ENCODE measurements at regions not wholly inside any gene's neighbourhood (a gene's known extent, or its start where the extent isn't known, plus 50 kb on each side); places are given as distances from the start of the nearest gene placed in this dataset.
"Not testable (repeated sequence)": the region's sequence is repeated elsewhere in the genome, so short reads cannot be mapped to it uniquely, and the experiment has no call there.

DNA sequence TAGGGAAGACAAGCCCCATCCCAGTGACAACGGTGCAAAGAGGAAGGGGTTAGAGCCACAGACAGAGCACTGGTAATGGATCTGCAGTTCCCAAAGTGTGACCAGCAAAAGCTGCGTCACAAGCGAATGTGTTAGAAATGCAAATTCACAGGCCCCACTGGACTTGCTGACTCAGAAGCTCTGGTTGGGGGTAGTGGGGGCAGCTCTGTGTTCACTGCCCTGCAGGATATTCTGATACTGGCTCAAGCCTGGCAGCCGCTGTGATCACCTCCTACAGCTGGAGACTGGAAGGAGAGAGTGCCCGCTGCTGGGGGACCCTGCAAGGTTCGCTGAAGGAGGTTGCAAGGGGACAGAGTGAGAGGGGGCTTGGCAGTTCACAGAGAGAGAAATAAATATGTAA lies 179.7 kb upstream of the CDH4 start:
- DNase-seq = no peak

DNA sequence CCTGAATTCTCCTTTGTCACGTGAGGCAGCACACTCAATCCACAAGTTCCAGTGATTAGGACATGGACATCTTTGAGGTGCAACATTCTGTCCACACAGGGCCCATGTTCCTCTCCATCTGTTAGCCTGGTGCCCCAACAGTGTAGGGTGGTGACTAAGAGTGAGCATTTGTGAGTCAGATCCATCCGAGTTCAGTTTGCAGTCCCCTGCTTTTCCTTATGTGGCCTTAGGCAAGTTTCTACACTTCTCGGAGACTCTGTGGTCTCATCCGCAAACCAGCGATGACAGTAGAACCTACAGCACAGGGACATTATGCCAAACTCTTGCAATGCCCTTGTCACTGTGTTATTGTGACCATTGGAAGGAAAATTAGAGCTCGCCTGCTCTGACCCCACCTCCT lies 178.7 kb upstream of the CDH4 start:
- no peak for DNase-seq

DNA sequence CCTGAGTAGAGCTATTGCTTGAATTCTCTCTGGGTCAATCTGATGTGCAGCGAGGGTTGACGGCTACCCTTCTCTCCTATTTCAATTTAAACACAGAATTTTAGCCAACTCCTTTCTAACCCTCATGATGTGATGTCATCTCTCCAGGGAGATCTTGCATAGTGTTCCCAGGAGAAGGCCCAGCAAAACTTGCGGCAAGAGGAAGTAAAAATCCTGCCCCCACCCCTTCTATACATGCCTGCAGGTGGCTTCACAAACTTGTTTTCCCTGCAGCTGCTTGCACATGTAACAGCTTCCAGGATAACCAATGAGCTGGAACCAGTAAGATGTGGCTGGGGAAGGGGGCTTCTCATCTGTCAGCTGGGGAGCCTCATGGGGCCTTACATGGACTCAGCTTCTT lies 169.3 kb upstream of the CDH4 start:
- DNase-seq = no peak

DNA sequence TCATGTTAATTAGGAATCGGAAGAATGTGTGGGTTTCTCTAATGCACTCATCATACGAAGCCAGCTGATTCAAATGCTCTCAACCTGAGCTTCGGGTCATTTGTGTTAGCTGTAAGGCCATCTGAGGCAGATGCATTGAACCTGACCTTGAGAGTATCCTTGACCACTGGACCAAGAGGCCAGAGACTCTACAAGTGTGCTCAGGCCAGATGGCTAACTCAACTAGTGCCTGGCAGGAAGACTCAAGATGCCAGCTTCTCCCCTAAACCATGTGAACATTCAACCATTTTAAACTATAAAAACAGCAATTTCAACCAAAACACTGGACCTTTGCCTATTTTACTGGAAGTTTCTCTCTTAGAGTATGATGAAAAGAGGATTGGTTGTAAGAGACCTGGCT lies 168.6 kb upstream of the CDH4 start:
- DNase-seq = no peak

DNA sequence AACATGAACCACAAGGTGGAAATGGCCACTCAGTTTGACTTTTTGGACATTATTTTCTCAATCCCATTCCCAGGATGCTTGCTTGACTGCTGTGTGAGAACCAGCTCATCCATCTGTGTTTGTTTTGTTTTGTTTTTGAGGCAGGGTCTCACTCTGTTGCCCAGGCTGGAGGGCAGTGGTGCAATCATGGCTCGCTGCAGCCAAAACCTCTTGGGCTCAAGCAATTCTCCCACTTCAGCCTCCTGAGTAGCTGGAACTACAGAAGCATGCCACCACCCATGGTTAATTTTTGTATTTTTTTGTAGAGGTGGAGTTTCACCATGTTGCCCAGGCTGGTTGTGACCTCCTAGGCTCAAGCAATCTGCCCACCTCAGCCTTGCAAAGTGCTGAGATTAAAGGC lies 166.0 kb upstream of the CDH4 start:
- DNase-seq = no peak

DNA sequence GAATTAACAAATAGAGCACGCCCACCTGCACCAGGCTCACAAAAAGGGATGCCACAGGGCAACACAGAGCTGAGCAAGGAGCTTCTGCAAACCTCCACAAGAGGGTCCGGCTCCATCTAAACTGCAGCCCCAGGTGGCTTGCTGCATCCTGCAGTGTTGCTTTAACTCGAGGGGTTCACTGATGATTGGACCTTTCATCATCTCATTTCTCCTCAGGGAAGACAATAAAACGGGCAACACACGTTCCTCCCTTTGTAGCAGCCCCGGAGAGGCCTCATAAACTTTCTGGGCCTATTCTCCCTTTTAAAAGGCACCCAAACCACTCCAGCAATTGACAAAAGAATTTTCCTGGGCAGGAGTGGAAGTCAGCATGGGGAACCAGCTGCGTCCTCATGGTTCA lies 161.5 kb upstream of the CDH4 start:
- DNase-seq = no peak

DNA sequence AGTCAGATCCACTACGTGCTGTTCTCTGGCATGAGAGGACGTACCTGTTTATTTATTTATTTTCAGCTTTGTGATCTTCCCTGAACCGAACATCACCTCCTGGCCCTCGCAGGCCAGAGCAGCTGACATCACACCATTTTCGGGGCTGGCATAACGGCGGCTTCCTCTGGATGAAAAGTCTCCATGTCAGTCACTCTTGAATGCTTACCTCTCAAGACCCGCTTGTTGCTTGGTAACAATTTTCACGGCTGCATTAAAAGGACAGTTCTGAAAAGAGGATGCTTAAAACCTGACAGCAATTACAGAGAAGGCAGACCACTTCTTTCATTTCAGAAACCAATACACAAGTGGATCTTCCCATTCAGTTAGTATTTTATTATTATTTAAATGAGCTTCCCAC lies 159.8 kb upstream of the CDH4 start:
- no peak for DNase-seq

GRCh38 chr20:61094581-61094980 lies 157.5 kb upstream of the CDH4 start:
- DNase-seq = no peak

GRCh38 chr20:61096463-61096862 lies 155.6 kb upstream of the CDH4 start:
- no peak for DNase-seq

- DNase-seq = no peak
Measured at GRCh38 chr20:61099806-61100205, 152.3 kb upstream of the CDH4 start.

GRCh38 chr20:61100489-61100888 lies 151.6 kb upstream of the CDH4 start:
- no peak for DNase-seq

DNA sequence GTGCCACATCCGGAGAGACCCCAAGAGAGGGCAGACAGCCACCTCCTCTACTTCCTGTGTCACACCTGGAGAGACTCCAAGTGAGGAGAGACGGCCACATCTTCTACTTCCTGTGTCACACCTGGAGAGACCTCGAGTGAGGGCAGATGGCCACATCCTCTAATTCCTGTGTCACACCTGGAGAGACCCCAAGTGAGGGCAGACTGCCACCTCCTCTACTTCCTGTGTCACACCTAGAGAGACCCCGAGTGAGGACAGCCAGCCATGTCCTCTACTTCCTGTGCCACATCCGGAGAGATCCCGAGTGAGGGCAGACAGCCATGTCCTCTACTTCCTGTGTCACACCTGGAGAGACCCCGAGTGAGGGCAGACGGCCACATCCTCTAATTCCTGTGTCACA lies 150.7 kb upstream of the CDH4 start:
- DNase-seq = not testable (repeated sequence)

DNA sequence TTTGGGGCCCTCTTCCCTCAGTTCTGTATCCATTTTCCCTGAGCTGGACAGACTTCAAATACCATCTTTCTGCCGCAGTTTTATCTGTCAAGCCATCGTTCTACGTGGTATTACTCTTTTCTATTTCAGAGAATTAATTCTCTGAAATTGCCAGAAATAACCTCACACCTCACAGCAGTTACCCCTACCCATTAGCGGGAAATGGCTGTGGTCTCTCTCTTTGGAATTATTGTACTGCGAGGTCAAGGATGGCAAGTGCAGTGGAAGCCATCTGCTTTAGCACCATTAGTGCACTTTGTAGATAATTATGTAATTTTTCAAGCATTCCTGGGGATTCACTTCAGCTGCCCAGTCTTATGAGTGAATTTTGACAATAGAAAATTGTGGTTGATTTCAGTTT lies 147.8 kb upstream of the CDH4 start:
- no peak for DNase-seq

DNA sequence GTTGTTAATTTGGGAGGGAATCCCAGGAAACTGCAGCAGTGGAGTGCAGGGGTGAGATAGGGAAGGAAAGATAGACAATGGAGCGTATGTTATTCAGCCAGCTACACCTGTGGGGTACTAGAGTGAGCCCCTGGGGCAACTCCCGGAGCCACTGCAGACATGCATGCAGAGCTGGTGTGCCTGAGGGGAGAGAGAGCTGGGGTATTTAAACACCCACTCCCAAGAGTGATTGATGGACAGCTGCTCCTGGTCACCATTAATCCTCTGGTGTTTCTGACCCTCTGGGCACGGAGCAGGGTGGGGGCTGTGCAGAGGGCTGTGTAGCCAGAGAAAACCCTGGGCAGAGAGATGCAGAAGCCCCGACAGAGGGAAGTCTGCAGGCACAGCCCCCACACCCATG lies 146.7 kb upstream of the CDH4 start:
- DNase-seq = no peak

DNA sequence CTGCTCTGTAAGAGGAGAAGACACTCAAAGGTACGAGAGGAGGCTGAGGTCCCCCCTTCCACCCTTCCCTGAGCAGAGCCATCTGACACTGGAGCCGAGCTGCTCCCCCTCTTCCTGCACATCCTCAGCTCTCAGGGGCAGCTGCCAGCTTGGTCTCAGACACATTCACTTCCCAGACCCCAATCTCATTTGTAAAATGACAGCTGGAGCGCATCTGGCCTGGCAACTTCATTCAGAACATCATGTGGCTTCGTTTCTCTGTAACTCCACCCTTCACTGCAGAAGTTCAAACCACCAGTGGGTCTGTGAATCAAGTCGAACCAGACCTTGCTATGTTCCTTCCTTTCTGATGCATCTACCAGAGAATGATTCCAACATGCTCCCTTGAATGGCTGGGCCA lies 145.6 kb upstream of the CDH4 start:
- DNase-seq = no peak

DNA sequence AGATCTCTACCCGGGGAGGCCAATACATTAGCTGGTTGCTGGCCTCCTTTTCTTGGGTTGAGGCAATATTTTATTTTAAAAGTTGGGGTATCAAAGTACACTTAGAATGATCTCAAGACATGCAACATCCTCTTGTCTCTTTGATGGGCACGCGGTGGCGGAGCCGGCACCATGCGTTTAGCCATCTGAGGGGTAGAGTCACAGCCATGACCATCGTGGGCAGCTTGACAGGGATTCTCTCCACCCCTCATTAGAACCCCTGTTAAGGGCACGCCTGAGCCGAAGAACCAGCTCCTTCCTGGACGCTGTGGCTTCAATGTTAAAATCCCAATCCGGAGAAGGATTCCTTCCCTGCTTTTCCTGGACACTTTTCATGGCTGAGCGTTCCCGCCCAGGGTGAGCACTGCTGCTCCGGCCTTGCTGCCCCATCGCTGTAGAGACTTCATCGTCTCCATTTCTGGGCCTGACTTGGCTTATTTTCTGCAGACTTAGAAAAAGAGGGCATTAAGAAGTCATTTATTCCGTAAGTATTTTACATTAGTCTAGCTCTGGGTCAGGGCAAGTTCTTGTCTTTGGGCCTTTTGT lies 142.7 kb upstream of the CDH4 start:
- no peak for DNase-seq

- no peak for DNase-seq
Measured at GRCh38 chr20:61112515-61112914, 139.5 kb upstream of the CDH4 start.

DNA sequence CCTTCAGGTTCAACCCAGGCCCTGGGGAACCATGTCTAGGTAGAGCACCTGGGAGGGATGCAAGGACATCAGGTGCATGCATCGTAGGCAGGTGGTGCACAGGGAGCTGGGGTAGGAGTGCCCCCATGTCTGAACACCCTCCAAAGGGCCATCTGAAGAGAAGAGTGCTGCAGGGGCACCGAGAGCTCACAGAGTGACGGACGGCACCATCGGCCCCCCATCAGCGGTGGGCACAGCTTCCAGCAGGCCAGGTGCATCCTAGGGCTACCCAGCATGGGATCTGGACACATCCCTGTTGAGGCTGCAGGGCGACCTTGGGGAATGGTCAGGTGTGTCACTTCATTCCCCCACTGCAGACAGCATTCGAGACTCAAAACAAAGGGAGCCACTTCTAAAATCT lies 138.3 kb upstream of the CDH4 start:
- DNase-seq = no peak

GRCh38 chr20:61114493-61115175 lies 137.4 kb upstream of the CDH4 start:
- no peak for DNase-seq

GRCh38 chr20:61115364-61116065 lies 136.5 kb upstream of the CDH4 start:
- no peak for DNase-seq

GRCh38 chr20:61117725-61118124 lies 134.3 kb upstream of the CDH4 start:
- DNase-seq = no peak

GRCh38 chr20:61118429-61119224 lies 133.4 kb upstream of the CDH4 start:
- no peak for DNase-seq

DNA sequence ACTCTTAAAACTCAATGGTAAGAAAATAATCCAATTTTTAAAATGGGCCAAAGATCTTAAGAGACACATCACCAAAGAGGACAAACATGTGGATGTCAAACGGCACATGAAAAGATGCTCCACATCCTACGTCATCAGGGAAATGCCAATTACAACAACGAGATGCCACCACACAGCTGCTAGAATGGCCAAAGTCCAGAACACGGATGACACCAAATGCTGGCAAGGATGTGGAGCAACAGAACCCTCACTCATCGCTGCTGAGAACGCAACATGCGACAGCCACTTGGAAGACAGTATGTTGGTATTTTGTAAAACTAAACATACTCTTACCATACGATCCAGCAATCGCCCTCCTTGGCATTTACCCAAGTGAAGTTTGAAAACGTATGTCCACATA lies 132.8 kb upstream of the CDH4 start:
- no peak for DNase-seq
